CD4-positive, alpha-beta T cell treated with Interleukin-6 at 100 ng/mL for 8 hours (primary cell): ENCODE measurements at regions not wholly inside any gene's neighbourhood (a gene's known extent, or its start where the extent isn't known, plus 50 kb on each side); places are given as distances from the start of the nearest gene placed in this dataset.

Source experiments
- DNase-seq: peaks from one replicate; pipeline ENCODE4 v3.0.0-alpha.2; 2020; ENCODE audit warnings: mixed read lengths, low spot score

GRCh38 chr7:440059-440749 lies 79.4 kb downstream of the PDGFA start:
- no peak for DNase-seq

- DNase-seq = no peak
Measured at GRCh38 chr7:441684-442421, 77.8 kb downstream of the PDGFA start.

DNA sequence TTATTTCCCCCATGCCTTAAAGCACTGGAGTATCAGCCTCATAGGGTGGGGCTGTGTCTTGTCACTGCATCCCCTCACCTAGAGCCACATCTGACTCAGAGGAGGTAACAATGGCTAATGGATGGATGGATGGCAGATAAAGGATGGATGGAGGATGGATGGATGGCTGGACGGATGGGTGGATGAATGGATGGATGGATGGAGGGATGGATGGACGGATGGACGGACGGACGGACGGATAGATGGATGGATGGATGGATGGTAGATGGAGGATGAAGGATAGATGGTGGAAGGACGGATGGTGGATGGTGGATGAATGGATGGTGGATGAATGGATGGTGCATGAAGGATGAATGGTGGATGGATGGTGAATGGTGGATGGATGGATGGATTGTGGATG lies 77.2 kb downstream of the PDGFA start:
- DNase-seq = no peak

GRCh38 chr7:443279-443833 lies 76.3 kb downstream of the PDGFA start:
- DNase-seq = no peak

DNA sequence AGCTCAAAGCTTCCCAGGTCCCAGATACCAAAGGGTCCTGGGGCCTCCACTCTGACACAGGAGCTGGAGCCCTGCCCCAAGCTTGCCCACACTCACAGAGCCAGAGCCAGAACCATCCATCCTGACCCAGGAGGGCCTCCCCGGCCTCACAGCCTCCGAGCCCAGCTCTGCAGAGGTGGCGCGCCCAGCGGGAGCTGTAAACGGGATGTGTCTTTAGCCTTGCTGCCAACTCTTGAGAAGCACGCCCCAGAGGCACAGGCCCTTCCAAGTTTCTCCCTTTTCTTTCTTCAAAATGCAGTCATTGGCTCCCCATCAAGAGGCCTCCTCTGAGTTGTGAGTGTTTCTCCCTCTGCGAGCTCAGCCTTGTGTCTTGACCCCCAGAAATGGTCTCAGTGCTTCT lies 75.0 kb downstream of the PDGFA start:
- DNase-seq = no peak

DNA sequence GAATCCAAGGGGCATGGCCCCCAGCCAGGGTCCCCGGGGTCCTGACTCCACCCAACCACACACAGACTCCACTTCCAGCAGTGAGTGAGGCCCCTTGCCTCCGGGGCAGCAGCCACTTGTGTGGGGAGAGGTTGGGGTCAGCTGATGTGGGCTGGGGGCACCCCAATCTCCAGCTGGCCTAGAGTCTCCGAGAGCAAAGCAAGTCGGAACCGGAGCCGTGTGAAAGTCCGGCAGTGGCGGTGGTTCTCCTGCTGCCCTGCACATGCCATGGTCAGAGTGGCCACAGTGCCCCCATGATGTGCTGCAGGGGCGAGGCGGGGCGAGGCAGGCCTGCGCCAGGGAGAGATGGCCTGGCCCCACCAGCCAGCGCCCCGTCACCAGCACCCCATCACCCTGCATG lies 74.6 kb downstream of the PDGFA start:
- no peak for DNase-seq

GRCh38 chr7:445563-446288 lies 73.9 kb downstream of the PDGFA start:
- no peak for DNase-seq

- no peak for DNase-seq
Measured at GRCh38 chr7:446289-446935, 73.2 kb downstream of the PDGFA start.
